ENCODE measurements at regions not wholly inside any gene's neighbourhood (a gene's known extent, or its start where the extent isn't known, plus 50 kb on each side); places are given as distances from the start of the nearest gene placed in this dataset.

- no peak for TF ChIP-seq CREB1 (IDR thresholded peaks at IDR 0.05)
- no peak for TF ChIP-seq CTCF (IDR thresholded peaks at IDR 0.05; ENCODE audit: control extremely low read depth in 1 of 3, insufficient read depth in 1 of 3, low read depth in 1 of 3, low read length in 3 of 3)
Measured at GRCh38 chr3:170680593-170680992, 94.7 kb upstream of the SLC7A14 start (continued).
